Keratinocyte (primary cell): ENCODE measurements at regions not wholly inside any gene's neighbourhood (a gene's known extent, or its start where the extent isn't known, plus 50 kb on each side); places are given as distances from the start of the nearest gene placed in this dataset.

Experiments
- CTCF ChIP-seq, 3 experiments: IDR thresholded peaks in 1 of 3; conservative IDR thresholded peaks in 1 of 3; optimal IDR thresholded peaks in 1 of 3; 2 replicates in 2 of 3; 3 replicates in 1 of 3; pipeline versions ENCODE3 to v1.5.1; 2011; ENCODE audit warnings: low read length in 3 of 3, mild to moderate bottlenecking in 3 of 3, moderate library complexity in 2 of 3, control low read depth in 1 of 3, inconsistent platforms in 1 of 3; ENCODE audit not compliant: insufficient read depth in 2 of 3; ENCODE audit errors: extremely low read depth in 1 of 3
- EZH2 ChIP-seq: IDR thresholded peaks from one replicate; pipeline ENCODE4 v1.6.1; 2012; ENCODE audit warnings: inconsistent platforms, mild to moderate bottlenecking, low read length, moderate library complexity

GRCh38 chr17:33517746-33518145, 224.7 kb upstream of the ASIC2 start:
- TF ChIP-seq CTCF (optimal IDR thresholded peaks at IDR 0.05 in 1 of 3, IDR thresholded peaks at IDR 0.05 in 1 of 3, conservative IDR thresholded peaks at IDR 0.05 in 1 of 3; ENCODE audit: extremely low read depth in 1 of 3, insufficient read depth in 2 of 3, low read length in 3 of 3) (no peak), EZH2 (no peak)
